ENCODE measurements at regions not wholly inside any gene's neighbourhood (a gene's known extent, or its start where the extent isn't known, plus 50 kb on each side); places are given as distances from the start of the nearest gene placed in this dataset.

- H3K18ac ChIP-seq (ENCODE audit: low read length), result no peak overlapping the region
- no peak overlapping the region for H2BK5ac ChIP-seq (ENCODE audit: low read depth, low read length, poor library complexity)
- H3K79me1 ChIP-seq (ENCODE audit: low read length), result no peaks in the 10 kb centered on the region
- no peak overlapping the region for H3K9ac ChIP-seq (ENCODE audit: low read length)
- no peak overlapping the region for H2AK5ac ChIP-seq (ENCODE audit: low read length)
- H3K36me3 ChIP-seq (ENCODE audit: control insufficient read depth in 1 of 2, insufficient read depth in 2 of 2, low read length in 2 of 2), result no peaks in the 10 kb centered on the region
- no peak overlapping the region for H3K4me2 ChIP-seq (ENCODE audit: low read length)
- no peak overlapping the region for H3K23ac ChIP-seq (ENCODE audit: low read length)
- DNase-seq, result no peak
- H2BK120ac ChIP-seq (ENCODE audit: insufficient read depth, low read length, poor library complexity), result no peak overlapping the region
- H4K8ac ChIP-seq (ENCODE audit: low read depth, low read length), result no peak overlapping the region
- H3K14ac ChIP-seq (ENCODE audit: low read length), result no peak overlapping the region
- H3K4me3 ChIP-seq (ENCODE audit: low read depth, low read length), result no peak overlapping the region
- no peak overlapping the region for H2AFZ ChIP-seq (ENCODE audit: insufficient read depth, low read length, poor library complexity)
- H4K91ac ChIP-seq (ENCODE audit: low read depth, low read length), result no peak overlapping the region
- no peaks in the 10 kb centered on the region for H3K9me3 ChIP-seq (ENCODE audit: insufficient read depth, low read depth, low read length)
- no peak overlapping the region for H3K27ac ChIP-seq (ENCODE audit: low read depth, low read length)
- no peaks in the 10 kb centered on the region for H3K27me3 ChIP-seq (ENCODE audit: insufficient read depth, low read length)
- no CpG with 5 or more reads among the region's 2 CpGs for WGBS (ENCODE audit: extremely low coverage, insufficient coverage, insufficient read length)
- no peak overlapping the region for H4K12ac ChIP-seq (ENCODE audit: low read depth, low read length)
- H3K4ac ChIP-seq (ENCODE audit: low read depth, low read length), result no peak overlapping the region
- H2BK12ac ChIP-seq (ENCODE audit: low read length), result no peak overlapping the region
- H3K4me1 ChIP-seq (ENCODE audit: control insufficient read depth in 1 of 2, insufficient read depth in 2 of 2, low read length in 2 of 2), result no peaks in the 10 kb centered on the region
- no peaks in the 10 kb centered on the region for H3K79me2 ChIP-seq (ENCODE audit: control insufficient read depth, insufficient read depth, low read length, poor library complexity)
Observed at GRCh38 chr5:33282696-33283095, 158.1 kb upstream of the TARS1 start.

- no peak overlapping the region for H3K4me2 ChIP-seq (ENCODE audit: low read length)
- no peaks in the 10 kb centered on the region for H3K36me3 ChIP-seq (ENCODE audit: control insufficient read depth in 1 of 2, insufficient read depth in 2 of 2, low read length in 2 of 2)
- no peak overlapping the region for H3K4ac ChIP-seq (ENCODE audit: low read depth, low read length)
- H3K4me1 ChIP-seq (ENCODE audit: control insufficient read depth in 1 of 2, insufficient read depth in 2 of 2, low read length in 2 of 2), result no peaks in the 10 kb centered on the region
- no peak overlapping the region for H3K14ac ChIP-seq (ENCODE audit: low read length)
- no peak for DNase-seq
- H3K79me1 ChIP-seq (ENCODE audit: low read length), result no peaks in the 10 kb centered on the region
- H2AK5ac ChIP-seq (ENCODE audit: low read length), result no peak overlapping the region
- no peaks in the 10 kb centered on the region for H3K79me2 ChIP-seq (ENCODE audit: control insufficient read depth, insufficient read depth, low read length, poor library complexity)
- no peak overlapping the region for H2AFZ ChIP-seq (ENCODE audit: insufficient read depth, low read length, poor library complexity)
- no peak overlapping the region for H3K23ac ChIP-seq (ENCODE audit: low read length)
- no peak overlapping the region for H2BK120ac ChIP-seq (ENCODE audit: insufficient read depth, low read length, poor library complexity)
- H3K27ac ChIP-seq (ENCODE audit: low read depth, low read length), result no peak overlapping the region
- H4K8ac ChIP-seq (ENCODE audit: low read depth, low read length), result no peak overlapping the region
- H3K27me3 ChIP-seq (ENCODE audit: insufficient read depth, low read length), result no peaks in the 10 kb centered on the region
- H3K4me3 ChIP-seq (ENCODE audit: low read depth, low read length), result no peak overlapping the region
- no peak overlapping the region for H3K18ac ChIP-seq (ENCODE audit: low read length)
- no peak overlapping the region for H2BK5ac ChIP-seq (ENCODE audit: low read depth, low read length, poor library complexity)
- no peaks in the 10 kb centered on the region for H3K9me3 ChIP-seq (ENCODE audit: insufficient read depth, low read depth, low read length)
- no peak overlapping the region for H3K9ac ChIP-seq (ENCODE audit: low read length)
- no peak overlapping the region for H4K12ac ChIP-seq (ENCODE audit: low read depth, low read length)
- no peak overlapping the region for H2BK12ac ChIP-seq (ENCODE audit: low read length)
- H4K91ac ChIP-seq (ENCODE audit: low read depth, low read length), result no peak overlapping the region
Observed at GRCh38 chr5:33283243-33283642, 157.5 kb upstream of the TARS1 start.

- Histone ChIP-seq H3K4me3 (ENCODE audit: low read depth, low read length) (no peak overlapping the region), H2BK12ac (ENCODE audit: low read length) (no peak overlapping the region), H3K14ac (ENCODE audit: low read length) (no peak overlapping the region), H3K79me1 (ENCODE audit: low read length) (no peaks in the 10 kb centered on the region), H3K27me3 (ENCODE audit: insufficient read depth, low read length) (no peaks in the 10 kb centered on the region), H2BK5ac (ENCODE audit: low read depth, low read length, poor library complexity) (no peak overlapping the region), H3K18ac (ENCODE audit: low read length) (no peak overlapping the region), H3K4me1 (ENCODE audit: control insufficient read depth in 1 of 2, insufficient read depth in 2 of 2, low read length in 2 of 2) (no peaks in the 10 kb centered on the region), H3K27ac (ENCODE audit: low read depth, low read length) (no peak overlapping the region), H3K36me3 (ENCODE audit: control insufficient read depth in 1 of 2, insufficient read depth in 2 of 2, low read length in 2 of 2) (no peaks in the 10 kb centered on the region), H4K12ac (ENCODE audit: low read depth, low read length) (no peak overlapping the region), H2AFZ (ENCODE audit: insufficient read depth, low read length, poor library complexity) (no peak overlapping the region), H3K9me3 (ENCODE audit: insufficient read depth, low read depth, low read length) (no peaks in the 10 kb centered on the region), H3K79me2 (ENCODE audit: control insufficient read depth, insufficient read depth, low read length, poor library complexity) (no peaks in the 10 kb centered on the region), H4K8ac (ENCODE audit: low read depth, low read length) (no peak overlapping the region), H2AK5ac (ENCODE audit: low read length) (no peak overlapping the region), H3K4ac (ENCODE audit: low read depth, low read length) (no peak overlapping the region), H2BK120ac (ENCODE audit: insufficient read depth, low read length, poor library complexity) (no peak overlapping the region), H3K9ac (ENCODE audit: low read length) (no peak overlapping the region), H3K23ac (ENCODE audit: low read length) (no peak overlapping the region), H3K4me2 (ENCODE audit: low read length) (no peak overlapping the region), H4K91ac (ENCODE audit: low read depth, low read length) (no peak overlapping the region)
- DNase-seq, result no peak
- WGBS (ENCODE audit: extremely low coverage, insufficient coverage, insufficient read length), result no CpG with 5 or more reads among the region's 3 CpGs
Observed at GRCh38 chr5:33284681-33285080, 156.1 kb upstream of the TARS1 start.

GRCh38 chr5:33287242-33287641 lies 153.5 kb upstream of the TARS1 start:
- Histone ChIP-seq H3K9ac (ENCODE audit: low read length) (no peak overlapping the region), H3K4me1 (ENCODE audit: control insufficient read depth in 1 of 2, insufficient read depth in 2 of 2, low read length in 2 of 2) (no peaks in the 10 kb centered on the region), H4K91ac (ENCODE audit: low read depth, low read length) (no peak overlapping the region), H3K27me3 (ENCODE audit: insufficient read depth, low read length) (no peaks in the 10 kb centered on the region), H4K12ac (ENCODE audit: low read depth, low read length) (no peak overlapping the region), H4K8ac (ENCODE audit: low read depth, low read length) (no peak overlapping the region), H3K4ac (ENCODE audit: low read depth, low read length) (no peak overlapping the region), H3K79me2 (ENCODE audit: control insufficient read depth, insufficient read depth, low read length, poor library complexity) (no peaks in the 10 kb centered on the region), H2AFZ (ENCODE audit: insufficient read depth, low read length, poor library complexity) (no peak overlapping the region), H3K18ac (ENCODE audit: low read length) (no peak overlapping the region), H3K36me3 (ENCODE audit: control insufficient read depth in 1 of 2, insufficient read depth in 2 of 2, low read length in 2 of 2) (no peaks in the 10 kb centered on the region), H2BK12ac (ENCODE audit: low read length) (no peak overlapping the region), H2AK5ac (ENCODE audit: low read length) (no peak overlapping the region), H3K4me2 (ENCODE audit: low read length) (no peak overlapping the region), H2BK120ac (ENCODE audit: insufficient read depth, low read length, poor library complexity) (no peak overlapping the region), H3K9me3 (ENCODE audit: insufficient read depth, low read depth, low read length) (no peaks in the 10 kb centered on the region), H3K23ac (ENCODE audit: low read length) (no peak overlapping the region), H3K4me3 (ENCODE audit: low read depth, low read length) (no peak overlapping the region), H3K14ac (ENCODE audit: low read length) (no peak overlapping the region), H3K79me1 (ENCODE audit: low read length) (no peaks in the 10 kb centered on the region), H3K27ac (ENCODE audit: low read depth, low read length) (no peak overlapping the region), H2BK5ac (ENCODE audit: low read depth, low read length, poor library complexity) (no peak overlapping the region)
- no CpG with 5 or more reads among the region's 1 CpG for WGBS (ENCODE audit: extremely low coverage, insufficient coverage, insufficient read length)
- DNase-seq, result no peak
